GM18870 (cell line): ENCODE measurements at regions not wholly inside any gene's neighbourhood (a gene's known extent, or its start where the extent isn't known, plus 50 kb on each side); places are given as distances from the start of the nearest gene placed in this dataset.

Source experiments
- ATAC-seq: cut with Tn5 transposase; IDR thresholded peaks from one replicate; pipeline ENCODE4 v1.9.1; 2021; ENCODE audit warnings: moderate library complexity; ENCODE audit not compliant: unreplicated experiment

DNA sequence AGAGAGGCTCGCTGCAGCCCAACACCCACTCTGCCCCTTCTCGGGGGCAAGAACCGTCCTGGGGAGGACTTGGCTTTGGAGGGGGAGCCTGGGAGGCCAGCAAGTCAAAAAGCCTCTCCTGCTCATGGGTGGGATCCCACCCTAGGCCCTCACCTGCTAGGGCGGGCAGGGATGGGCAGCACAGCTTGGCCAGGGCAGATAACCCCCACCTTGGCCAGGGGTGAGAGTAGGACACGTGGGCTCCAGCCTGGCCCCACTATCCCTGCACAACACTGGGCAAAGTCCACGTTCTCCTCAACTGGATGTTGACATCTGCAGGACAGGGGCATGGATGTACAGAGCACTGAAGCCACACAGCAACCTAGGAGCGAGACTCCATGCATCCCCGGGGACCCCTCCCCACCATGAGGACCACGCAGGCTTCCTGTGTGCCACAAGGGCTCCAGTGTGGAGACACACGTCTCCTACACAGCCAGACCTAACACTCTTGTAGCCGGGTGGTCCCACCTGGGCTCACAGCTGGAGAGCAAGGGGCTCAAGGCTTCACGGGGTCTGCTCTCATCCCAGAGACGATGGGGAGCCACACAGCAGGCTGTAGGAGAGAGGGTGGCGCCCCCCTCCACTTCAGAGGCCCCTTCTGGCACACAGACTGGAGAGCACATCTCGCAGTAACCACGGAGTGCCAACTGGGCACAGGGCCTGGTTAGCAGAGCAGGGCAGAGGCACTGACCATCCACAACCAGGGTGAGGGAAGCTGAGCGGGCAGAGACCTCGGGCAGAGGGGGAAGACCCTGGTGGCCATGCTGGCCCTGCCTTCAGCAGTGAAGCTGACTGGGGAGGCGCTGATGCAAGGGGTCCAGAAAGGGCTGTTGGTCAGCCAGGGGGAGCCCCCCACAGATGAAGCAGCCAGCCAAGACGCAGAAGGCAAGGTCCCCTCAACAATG is 171.1 kb downstream of the CRYBB2 start:
- ATAC-seq = no peak

DNA sequence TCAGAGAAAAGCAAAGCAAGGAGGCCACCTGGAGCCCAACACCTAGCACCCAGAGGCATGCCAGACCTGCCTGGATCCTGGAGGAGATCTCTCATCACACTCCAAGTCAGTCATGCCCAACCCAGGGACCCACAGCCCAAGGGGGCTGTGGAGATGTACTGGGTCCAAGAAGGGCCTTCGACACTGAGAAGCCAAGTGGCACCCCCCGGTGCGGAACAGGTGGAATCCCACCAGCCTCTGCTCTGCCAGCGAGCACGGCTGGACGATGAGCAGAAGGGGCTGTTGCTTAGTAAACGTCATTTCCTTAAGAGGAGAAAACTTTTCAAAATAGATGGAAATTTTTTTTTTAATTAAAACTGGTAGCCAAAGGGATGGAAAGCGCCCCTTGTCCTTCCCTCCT is 171.9 kb upstream of the GRK3 start:
- no peak for ATAC-seq

DNA sequence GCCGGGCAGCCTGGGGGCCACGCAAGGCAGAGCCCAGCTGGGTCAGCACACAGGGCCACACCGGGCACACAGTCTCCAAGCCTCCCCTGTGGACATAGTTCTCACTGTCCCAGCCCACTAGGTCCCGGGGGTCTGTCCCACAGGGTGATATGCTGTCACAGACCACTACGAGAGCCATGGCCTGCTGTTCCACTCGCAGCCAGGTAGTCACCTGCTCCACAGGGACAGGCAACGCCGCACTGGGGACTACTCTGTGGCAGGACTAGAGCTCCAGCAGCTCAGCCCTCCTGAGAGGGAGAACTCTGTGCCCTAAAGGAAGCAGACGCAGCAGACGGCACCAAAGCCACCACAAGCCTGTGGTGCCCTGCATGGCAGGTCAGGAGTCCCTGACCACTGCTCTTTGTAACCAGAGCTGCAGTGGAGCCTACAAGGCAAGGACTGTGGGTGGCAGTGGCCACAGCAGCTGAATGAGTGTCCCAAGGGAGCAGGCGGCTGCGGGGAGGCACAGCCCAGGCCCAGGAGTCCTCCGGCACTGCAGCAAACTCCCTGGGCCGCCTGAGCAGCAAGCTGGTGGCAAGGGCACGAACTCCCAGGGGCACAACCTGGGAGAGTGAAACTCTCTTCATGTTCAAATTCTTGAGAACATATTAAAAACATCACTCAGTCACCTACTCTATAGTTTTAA is 171.2 kb upstream of the GRK3 start:
- no peak for ATAC-seq

DNA sequence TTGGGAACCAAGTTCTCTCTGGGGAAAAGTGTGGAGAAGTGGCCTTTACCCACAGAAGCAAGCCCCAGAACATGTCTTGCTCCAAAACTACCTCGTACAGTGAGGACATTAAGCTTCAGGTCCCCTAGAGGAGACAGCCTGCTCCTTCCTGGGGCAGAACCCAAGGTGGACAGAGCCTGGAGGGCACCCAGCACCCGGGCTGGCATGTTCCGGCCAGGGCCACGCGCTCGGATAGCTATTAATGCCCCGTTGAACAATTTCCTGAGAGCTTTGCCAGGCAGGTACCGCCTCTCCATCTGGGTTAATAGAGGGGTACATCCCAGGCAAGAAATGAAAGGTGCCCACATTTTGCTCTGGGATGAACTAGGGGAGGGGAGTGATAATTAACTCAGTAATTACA is 169.0 kb upstream of the GRK3 start:
- ATAC-seq = no peak

DNA sequence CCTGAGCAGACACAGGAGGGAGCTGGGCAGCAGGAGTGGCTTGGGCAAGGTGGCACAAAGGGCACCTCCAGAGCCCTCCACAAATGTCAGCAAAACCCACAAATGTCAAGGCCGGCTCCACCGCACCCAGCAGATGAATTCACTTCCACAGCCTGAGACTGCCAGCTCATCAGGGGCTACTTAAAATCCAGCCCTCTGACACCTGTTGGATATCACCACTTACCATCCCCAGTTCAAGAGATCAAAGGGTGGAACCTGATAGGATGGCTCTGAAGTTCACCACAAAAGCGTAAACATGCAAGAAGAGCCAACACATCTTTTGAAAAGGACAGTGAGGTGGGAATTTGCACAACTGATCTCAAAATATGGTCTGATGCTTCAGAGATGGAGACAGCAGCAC is 168.6 kb upstream of the GRK3 start:
- ATAC-seq = no peak

DNA sequence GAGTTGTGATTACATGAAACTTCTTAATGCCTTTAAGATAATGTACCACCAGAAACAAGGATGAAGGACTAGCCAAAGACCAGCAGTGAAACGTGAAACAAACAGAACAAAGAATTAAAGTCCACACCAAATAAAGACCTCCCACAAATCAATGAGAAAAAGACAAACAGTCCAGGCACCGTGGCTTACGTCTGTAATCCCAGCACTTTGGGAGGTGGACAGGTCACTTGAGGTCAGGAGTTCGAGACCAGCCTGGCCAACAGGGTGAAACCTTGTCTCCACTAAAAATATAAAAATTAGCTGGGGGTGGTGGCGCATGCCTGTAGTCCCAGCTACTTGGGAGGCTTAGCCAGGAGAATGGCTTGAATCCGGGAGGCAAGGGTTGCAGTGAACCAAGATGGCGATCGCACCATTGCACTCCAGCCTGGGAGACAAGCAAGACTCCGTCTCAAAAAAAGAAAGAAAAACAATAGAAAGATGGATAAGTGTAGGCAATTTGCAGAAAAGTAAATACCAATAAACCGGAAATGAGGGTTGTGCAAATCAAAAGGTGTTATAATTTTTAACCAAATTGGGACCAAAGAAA is 167.8 kb upstream of the GRK3 start:
- no peak for ATAC-seq

DNA sequence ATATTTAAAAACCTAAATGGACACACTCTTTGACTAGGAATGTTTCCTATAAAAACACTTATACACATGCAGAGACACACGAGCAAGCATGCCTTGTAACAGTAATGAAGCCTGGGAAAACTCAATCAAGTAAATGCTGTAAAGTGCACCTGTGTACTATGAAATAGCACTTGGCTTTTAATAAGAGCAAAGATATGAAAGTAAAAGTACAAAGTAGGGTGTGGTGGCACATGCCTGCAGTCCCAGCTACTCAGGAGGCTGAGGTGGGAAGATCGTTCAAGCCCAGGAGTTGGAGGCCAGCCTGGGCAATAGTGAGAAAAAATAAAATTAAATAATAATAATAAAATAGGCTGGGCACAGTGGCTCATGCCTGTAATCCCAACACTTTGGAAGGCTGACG is 166.9 kb upstream of the GRK3 start:
- ATAC-seq = no peak

DNA sequence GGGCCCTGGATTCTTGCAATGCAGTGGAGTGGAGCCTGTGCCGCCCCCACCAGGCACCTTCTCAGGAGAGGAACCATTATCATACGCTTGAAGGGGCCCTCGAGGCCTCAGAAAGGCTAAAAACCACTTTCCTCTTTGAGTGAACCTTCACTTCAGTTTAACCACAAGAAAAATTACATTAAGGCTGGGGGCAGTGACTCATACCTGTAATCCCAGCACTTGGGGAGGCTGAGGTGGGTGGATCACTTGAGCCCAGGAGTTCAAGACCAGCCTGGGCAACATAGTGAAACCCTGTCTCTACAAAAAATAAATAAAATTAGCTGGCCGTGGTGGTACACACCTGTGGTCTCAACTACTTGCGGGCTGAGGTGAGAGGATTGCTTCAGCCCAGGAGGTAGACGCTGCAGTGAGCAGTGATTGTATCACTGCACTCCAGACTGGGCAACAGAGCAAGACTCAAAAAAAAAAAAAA is 165.8 kb upstream of the GRK3 start:
- ATAC-seq = peak; percentile 62

DNA sequence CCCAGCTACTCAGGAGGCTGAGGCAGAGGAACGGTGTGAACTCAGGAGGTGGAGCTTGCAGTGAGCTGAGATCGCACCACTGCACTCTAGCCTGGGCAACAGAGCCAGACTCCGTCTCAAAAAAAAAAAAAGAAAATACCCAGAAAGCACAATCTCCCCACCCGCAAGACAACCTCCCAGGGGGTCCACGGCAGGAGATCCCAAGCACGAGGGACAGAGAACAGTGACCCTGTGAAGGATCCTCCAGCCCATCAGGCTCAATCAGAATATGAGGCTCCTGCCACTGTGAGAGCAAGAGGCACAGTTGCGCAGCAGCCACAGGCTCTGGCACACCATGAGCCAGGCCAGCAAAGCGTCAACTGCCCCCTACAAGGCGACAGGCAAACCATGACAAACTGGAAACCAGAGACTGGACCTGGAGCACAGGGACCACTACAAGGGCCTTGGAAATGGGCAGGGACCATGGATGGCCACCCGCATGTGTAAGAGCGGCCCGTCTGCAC is 164.8 kb upstream of the GRK3 start:
- no peak for ATAC-seq

DNA sequence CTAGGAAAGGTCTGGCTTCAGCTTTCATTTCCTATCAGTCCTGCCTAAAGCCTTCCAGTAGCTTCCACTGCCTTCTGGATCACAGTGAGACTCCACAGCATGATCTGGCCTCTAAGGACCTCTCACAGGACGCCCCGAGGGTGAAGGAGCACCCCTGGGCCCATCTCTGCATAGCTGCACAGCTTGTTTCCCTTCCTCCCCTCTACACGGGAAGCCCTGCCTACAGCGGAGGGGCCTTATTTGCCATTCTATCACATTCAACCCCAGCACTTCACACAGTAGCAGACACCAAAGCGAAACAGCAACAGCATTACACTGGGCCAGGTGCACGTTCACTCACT is 162.3 kb upstream of the GRK3 start:
- ATAC-seq = no peak

DNA sequence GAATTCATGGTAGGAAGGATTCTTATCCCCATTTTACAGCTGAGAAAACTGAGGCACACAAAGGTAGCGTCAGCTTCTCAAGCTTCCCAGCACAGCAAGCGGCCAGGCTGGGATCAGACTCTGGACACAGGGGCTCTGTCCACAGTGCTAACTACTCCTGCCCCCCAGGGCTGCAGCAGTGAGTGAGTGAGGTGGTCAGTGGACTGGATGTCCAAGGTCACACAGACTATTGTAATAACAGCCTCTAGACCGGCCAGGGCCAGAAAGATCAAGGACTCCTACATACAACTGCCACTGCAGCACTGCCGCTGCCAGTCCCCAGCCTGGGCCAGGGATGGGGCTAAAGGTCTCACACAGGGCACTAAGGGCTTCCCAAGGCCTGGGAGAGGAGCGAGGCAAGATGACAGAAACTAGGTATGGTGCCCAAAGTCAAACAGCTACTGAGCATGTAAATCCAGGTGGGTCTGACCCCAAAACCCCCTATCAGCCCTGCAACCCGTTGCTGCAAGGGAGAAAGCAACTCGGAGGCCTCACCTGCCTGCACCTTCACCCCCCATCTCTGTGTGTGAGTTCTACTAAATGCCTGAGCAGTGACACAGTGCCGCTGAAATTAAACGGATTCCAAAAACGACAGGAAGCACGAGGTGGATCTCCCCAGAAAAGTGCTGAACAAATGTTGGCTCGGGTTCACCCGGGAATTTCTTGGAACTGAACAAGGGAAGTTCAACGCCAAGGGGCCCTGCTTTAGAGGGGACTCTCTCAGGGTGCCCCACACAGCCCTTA is 161.8 kb upstream of the GRK3 start:
- ATAC-seq = no peak

DNA sequence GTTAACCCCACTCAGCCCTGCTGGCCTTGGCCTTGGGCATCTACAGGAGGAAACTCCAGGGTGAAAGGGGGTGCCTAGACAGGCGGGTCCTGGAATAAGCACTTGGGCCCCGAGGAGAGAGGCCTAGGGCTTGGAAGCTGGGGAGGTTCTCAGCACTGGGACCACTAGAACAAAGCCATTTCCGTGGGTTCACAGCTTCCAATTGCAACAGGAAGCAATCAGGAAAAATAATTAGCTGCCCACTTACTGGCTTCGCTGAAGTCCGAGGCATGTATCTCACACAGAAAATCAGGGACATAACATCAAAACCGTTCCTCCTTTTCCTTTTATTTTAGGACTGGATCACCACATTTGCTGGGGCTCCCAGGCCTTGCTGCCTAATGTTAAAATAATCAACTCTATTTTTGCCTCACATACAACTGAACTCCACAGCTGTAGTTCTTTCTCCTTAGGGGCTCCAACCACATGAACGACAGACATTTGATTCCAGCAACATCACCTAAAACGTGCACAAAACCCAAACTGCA is 161.1 kb upstream of the GRK3 start:
- no peak for ATAC-seq

DNA sequence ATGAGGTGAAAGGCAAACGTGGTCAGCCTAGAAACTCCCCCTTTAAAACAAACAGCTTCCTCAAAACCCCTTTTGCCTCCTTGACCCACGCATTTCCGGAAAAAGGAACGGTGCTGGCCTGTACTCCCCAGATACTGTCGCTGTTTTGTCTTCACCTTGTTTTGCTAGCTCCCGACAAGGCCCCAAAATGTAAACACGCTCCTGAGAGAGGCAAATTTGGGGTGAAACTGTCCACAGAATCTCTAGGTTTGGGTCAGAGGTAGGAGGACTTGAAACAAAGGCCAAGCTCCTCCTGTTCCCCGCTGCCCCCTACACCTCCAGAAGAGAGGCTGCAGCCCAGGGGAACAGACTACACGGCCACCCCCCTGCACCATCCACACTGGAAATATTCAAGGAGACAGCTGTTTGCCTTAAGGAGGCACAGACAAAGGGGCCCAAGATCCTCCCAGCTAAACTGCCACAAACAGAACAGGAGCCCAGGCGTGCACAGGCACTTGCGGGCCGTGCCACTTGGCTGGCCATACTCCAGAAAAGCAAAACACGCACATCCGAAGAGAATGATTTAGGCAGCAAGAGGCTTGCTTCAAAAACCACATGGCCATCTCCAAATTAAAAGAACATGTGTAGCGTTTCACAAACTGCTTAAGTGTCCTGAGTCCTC is 160.5 kb upstream of the GRK3 start:
- no peak for ATAC-seq

DNA sequence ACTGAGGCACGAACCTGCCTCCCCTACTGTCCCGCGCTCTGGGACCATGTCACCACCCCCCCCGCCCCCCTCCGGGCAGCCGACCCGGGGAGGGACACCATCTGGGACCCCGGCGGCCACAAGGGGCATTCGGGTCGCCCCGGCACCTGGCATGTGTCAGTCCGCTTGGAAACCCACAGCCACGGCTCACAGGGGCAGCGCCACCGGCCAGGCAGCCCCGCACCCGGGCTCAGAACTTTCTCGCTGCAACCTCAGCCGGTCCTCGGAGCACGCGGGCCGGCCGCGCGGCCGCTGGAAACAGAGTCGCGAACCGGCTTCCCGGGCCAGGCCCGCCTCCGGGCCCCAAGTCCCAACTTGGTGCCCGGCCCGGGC is 159.9 kb upstream of the GRK3 start:
- ATAC-seq = no peak

DNA sequence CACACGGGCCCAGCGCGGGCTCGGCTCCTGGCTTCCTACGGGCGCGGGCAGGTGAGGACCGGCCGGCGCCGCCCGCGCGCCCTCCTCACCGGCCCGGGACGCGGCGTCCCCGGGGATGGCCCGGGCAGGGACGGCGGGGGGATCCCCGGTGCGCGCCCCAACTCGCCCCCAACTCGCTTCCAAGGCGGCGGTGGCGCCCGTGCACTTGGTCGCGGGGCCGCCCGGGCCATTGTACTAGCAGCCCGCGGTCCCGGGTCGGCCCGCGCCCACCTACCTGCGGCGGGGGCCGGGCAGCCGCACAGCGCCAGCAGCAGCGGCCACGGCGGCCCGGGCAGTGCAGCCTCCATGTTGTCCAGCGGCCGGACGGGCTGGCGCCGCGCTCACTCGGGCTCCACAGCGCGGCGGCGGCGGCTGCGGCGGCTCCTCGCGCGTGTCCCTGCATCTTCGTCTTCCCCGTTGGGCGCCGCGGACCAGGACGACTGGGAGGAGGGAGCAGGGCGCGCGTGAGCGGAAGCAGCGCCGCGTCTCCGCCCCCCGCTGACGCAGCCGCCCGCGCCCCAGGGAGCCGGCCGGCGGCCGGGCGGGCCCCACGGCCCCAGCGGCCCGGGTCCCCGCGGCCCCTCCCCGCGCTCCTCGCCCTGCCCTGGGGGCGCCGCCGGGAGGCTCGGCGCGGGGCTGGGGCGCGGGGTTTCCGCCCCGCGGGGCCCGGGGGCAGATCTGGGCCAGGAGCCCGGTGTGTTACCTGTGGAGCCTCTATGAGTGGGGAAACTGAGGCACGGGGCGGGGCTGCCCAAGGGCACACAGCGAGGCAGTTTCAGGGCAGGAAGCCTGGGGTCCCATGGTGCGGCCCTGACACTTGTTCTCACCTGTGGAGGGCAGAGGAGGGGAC is 159.3 kb upstream of the GRK3 start:
- ATAC-seq = no peak

DNA sequence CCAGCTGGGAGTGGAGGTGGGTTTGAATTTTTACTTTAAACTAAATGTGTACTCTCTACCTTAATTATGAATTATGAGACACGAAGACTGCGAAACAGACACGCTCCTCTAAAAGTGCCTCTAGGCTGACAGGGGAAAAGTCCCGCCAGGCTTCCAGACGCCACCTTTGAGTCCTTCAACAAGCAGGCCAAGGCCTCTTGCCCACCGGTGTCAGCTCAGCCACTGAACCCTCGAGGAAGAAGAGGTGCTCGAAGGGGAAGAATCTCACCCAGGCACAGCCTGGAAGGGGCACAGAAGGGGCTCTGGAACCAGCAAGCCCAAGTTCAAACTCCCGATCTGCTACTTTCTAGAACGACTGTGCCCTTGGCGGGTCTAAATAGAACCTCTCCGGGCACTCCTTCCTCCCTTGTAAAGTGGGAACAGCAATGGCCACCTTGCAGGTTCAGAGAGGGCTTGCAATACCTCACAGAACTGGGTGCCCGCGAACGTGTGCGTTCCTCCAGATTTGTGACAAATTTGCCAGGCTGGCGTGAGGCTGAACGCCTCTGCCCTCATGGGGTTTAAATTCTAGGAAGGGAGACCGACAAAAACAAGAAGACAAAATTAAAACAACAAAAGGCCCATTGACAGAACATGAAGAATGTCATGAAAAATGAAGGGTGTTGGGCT is 158.5 kb upstream of the GRK3 start:
- no peak for ATAC-seq

DNA sequence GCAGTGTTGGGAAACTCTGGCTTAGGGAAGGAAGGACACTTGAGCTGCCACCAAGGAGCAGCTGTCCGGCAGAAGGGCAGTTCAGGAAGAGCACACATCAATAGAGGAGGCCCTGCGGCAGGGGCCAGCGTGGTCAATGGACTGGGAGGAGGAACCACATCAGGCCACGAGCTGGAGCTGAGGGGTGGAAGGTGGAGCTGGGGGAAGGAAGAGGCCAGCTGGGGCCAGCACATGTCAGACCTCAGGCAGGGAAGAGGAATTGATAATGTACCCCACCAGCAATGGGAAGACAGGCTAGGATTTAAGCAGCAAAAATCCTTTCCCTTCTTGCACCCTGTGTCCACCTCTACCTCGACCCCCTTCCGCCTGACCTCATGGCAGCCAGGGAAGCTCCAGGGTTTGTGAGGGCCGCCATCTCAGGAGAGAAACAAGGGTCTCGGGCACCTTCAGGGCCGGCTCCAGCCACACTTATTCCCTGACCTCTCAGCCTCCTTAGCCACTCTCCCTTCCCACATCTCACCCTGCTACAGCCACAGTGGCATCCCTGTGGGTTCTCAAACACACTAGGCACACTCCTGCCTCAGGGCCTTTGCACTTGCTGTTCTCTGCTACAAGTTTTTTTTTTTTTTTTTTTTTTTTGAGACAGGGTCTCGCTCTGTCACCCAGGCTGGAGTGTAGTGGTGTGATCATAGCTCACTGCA is 157.8 kb upstream of the GRK3 start:
- no peak for ATAC-seq

DNA sequence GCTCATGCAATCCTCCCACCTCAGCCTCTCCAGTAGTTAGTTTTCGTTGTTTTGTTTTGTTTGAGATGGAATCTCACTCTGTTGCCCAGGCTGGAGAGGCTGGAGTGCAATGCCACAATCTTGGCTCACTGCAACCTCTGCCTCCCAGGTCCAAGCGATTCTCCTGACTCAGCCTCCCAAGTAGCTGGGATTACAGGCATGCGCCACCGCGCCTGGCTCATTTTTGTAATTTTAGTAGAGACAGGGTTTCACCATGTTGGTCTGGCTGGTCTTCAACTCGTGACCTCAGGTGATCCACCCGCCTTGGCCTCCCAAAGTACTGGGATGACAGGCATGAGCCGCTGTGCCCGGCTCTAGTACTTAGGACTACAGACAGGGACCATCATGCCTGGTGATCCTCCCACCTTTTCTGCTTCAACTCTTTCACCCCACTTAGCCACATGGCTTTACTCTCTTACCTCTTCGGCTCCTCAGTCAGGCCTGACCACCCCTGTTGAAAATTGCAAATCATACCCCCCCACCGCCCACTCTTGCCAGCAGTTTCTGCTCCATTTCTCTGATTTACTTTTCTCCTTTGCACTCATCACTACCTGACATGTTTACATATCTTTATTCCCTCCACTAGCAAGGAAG is 157.1 kb upstream of the GRK3 start:
- no peak for ATAC-seq
